ENCODE measurements at regions not wholly inside any gene's neighbourhood (a gene's known extent, or its start where the extent isn't known, plus 50 kb on each side); places are given as distances from the start of the nearest gene placed in this dataset.

DNA sequence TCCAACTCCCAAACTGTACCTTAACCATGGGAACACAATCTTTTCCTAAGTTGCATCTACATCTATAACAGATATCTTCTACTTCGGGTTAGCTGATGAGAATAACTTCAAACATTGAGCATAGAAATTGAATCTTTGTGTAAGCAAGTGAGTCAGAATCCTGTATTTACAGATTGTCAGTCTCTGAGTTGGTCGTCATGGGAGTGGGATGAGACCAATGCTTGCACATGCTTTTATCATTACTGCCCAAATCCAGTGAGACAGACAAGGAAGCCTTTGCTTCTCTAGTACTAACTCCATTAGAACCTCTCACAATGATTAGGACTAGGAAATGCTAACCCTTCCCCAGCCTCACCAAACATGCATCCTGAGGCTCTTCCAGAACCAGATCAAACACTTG lies 587.1 kb upstream of the ZNF717 start:
- DNase-seq = no peak
- Histone ChIP-seq H3K36me3 (no peaks in the 10 kb centered on the region), H3K27ac (no peak overlapping the region), H3K4me1 (no peaks in the 10 kb centered on the region), H3K4me3 (no peak overlapping the region), H3K9me3 (no peaks in the 10 kb centered on the region), H3K27me3 (no peaks in the 10 kb centered on the region)
- intact Hi-C loops (cut with DNase I) = loop anchor here in 2 of 10 donors (10.0 kb wide), 2 partner anchors 202 to 212 kb away; no protein-coding TSS in a partner anchor
- WGBS, 4 donors = 71 to 84% (median 79%) methylated on average over 2 of the region's 2 CpGs
- TF ChIP-seq POLR2A (IDR thresholded peaks at IDR 0.05) = no peak
- TF ChIP-seq, protein P1, sequence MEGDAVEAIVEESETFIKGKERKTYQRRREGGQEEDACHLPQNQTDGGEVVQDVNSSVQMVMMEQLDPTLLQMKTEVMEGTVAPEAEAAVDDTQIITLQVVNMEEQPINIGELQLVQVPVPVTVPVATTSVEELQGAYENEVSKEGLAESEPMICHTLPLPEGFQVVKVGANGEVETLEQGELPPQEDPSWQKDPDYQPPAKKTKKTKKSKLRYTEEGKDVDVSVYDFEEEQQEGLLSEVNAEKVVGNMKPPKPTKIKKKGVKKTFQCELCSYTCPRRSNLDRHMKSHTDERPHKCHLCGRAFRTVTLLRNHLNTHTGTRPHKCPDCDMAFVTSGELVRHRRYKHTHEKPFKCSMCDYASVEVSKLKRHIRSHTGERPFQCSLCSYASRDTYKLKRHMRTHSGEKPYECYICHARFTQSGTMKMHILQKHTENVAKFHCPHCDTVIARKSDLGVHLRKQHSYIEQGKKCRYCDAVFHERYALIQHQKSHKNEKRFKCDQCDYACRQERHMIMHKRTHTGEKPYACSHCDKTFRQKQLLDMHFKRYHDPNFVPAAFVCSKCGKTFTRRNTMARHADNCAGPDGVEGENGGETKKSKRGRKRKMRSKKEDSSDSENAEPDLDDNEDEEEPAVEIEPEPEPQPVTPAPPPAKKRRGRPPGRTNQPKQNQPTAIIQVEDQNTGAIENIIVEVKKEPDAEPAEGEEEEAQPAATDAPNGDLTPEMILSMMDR (IDR thresholded peaks at IDR 0.05) = no peak
- ATAC-seq = no peak

DNA sequence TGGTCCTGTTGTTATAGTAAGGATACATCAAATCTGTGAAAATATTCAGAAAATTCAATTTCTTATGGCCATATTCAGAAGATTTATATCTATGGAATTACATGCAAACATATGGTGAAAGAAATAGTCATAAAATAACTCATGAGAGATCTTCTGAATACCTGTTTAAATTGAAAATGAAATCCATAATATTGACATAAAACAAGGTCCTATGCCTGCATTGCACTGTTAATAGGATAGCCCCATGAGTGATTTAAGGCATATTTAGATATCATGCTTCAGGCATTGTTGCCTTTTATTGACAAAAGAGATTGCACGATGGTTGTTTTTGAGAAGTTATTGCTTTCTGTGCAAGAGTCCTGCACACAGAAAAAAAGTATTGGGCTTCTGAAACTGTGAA lies 591.7 kb upstream of the ZNF717 start:
- no peak for DNase-seq
- Histone ChIP-seq H3K4me1 (no peaks in the 10 kb centered on the region), H3K27me3 (no peaks in the 10 kb centered on the region), H3K4me3 (no peak overlapping the region), H3K36me3 (no peaks in the 10 kb centered on the region), H3K9me3 (no peaks in the 10 kb centered on the region), H3K27ac (no peak overlapping the region)
- intact Hi-C loops (cut with DNase I) = loop anchor here in 2 of 10 donors (10.0 kb wide), 2 partner anchors 198 to 208 kb away; no protein-coding TSS in a partner anchor
- TF ChIP-seq POLR2A (IDR thresholded peaks at IDR 0.05) = no peak
- TF ChIP-seq, protein P1 (IDR thresholded peaks at IDR 0.05) = no peak
- no peak for ATAC-seq
- WGBS, 4 donors = 87 to 93% (median 91%) methylated on average over 1 of the region's 1 CpG

DNA sequence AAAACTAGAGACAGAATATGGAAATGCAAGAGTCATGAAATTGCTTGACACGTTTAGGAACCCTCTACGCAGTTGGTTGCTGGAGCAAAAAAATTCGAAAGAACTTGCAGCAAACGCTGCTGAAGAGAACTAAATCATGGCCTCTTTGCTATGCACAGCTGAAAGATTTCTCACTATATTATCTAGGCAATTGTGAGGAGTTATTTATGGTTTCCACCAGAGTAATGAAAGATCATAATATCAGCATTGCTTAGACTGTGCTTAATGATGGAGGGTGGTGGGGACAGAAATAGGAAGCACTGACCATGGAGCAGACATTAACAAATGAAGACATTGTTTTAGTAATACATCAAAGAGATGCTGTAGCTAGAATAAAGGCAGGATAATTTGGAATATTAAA lies 593.4 kb upstream of the ZNF717 start:
- H3K27ac ChIP-seq = no peak overlapping the region
- no peaks in the 10 kb centered on the region for H3K4me1 ChIP-seq
- no peak overlapping the region for H3K4me3 ChIP-seq
- no peaks in the 10 kb centered on the region for H3K27me3 ChIP-seq
- intact Hi-C loops (cut with DNase I) = loop anchor here in 2 of 10 donors (10.0 kb wide), 2 partner anchors 196 to 206 kb away; no protein-coding TSS in a partner anchor
- no peaks in the 10 kb centered on the region for H3K36me3 ChIP-seq
- ATAC-seq (no peak), DNase-seq (no peak)
- H3K9me3 ChIP-seq = no peaks in the 10 kb centered on the region
- WGBS, 4 donors = 70 to 84% (median 78%) methylated on average over 4 of the region's 4 CpGs
- no peak for TF ChIP-seq POLR2A (IDR thresholded peaks at IDR 0.05)
- TF ChIP-seq, protein P1 (IDR thresholded peaks at IDR 0.05) = no peak

DNA sequence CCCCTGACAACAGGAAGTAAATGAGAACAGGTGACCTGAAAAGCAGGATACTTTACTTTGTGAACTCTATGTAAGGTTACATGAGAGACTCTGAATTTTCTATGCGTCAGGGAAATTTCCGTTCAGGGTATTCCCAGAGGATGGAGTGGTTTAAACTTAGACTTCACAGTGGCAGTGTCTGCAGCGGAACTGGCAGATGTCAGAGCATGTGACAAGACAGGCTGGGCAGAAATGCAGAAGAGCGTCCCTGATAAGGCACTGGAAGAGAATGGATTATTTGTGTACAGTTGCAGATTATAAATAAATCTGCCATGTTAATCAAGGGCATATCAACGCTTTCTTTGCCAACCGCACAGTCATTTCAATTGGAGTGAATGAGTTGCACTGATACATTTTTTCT lies 598.4 kb upstream of the ZNF717 start:
- Histone ChIP-seq H3K36me3 (no peaks in the 10 kb centered on the region), H3K4me1 (no peaks in the 10 kb centered on the region), H3K9me3 (peaks cover 0 to 6% (median 0%) of the 10 kb centered on the region in 12 donors), H3K27me3 (no peaks in the 10 kb centered on the region), H3K27ac (no peak overlapping the region), H3K4me3 (no peak overlapping the region)
- no peak for TF ChIP-seq POLR2A (IDR thresholded peaks at IDR 0.05)
- TF ChIP-seq, protein P1 (IDR thresholded peaks at IDR 0.05) = no peak
- ATAC-seq = no peak
- no peak for DNase-seq
- WGBS, 4 donors = 18 to 31% (median 22%) methylated on average over 6 of the region's 6 CpGs
- intact Hi-C loops (cut with DNase I) = no loop called here
